NCI-H345 treated with DMSO at 0.1 percent for 48 hours (cell line): ENCODE measurements at regions not wholly inside any gene's neighbourhood (a gene's known extent, or its start where the extent isn't known, plus 50 kb on each side); places are given as distances from the start of the nearest gene placed in this dataset.

Source experiments
- DNase-seq: peaks from one replicate; lab custom pipeline; 2025; ENCODE audit not compliant: unreplicated experiment; lab: John Stamatoyannopoulos, UW

- no peak for DNase-seq
These were observed 90.8 kb downstream of the DACT2 start for GRCh38 chr6:168228676-168229367.

- DNase-seq = no peak
These were observed 91.7 kb downstream of the DACT2 start for GRCh38 chr6:168227840-168228239.

- DNase-seq = peak; percentile 71
These were observed 92.7 kb downstream of the DACT2 start for GRCh38 chr6:168226902-168227318.

- DNase-seq = no peak
These were observed 93.4 kb downstream of the DACT2 start for GRCh38 chr6:168226061-168226752.

- no peak for DNase-seq
These were observed 94.1 kb downstream of the DACT2 start for GRCh38 chr6:168225471-168225911.

GRCh38 chr6:168223755-168224154, 95.8 kb downstream of the DACT2 start:
- DNase-seq = no peak

GRCh38 chr6:168223150-168223549, 96.4 kb downstream of the DACT2 start:
- DNase-seq = no peak

- no peak for DNase-seq
These were observed 97.2 kb downstream of the DACT2 start for GRCh38 chr6:168222115-168223043.

GRCh38 chr6:168221497-168222079, 98.0 kb downstream of the DACT2 start:
- no peak for DNase-seq

GRCh38 chr6:168221000-168221399, 98.6 kb downstream of the DACT2 start:
- DNase-seq = peak; percentile 25

- DNase-seq = no peak
These were observed 99.8 kb downstream of the DACT2 start for GRCh38 chr6:168219804-168220203.

GRCh38 chr6:168218785-168219566, 100.6 kb downstream of the DACT2 start:
- DNase-seq = peak; percentile 74

- peak; percentile 97 for DNase-seq
These were observed 101.6 kb downstream of the DACT2 start for GRCh38 chr6:168217880-168218537.

GRCh38 chr6:168217216-168217879, 102.2 kb downstream of the DACT2 start:
- no peak for DNase-seq

- no peak for DNase-seq
These were observed 102.8 kb downstream of the DACT2 start for GRCh38 chr6:168216751-168217191.

GRCh38 chr6:168216117-168216516, 103.5 kb downstream of the DACT2 start:
- no peak for DNase-seq

- DNase-seq = no peak
These were observed 104.3 kb downstream of the DACT2 start for GRCh38 chr6:168215121-168215808.

GRCh38 chr6:168214586-168215104, 104.9 kb downstream of the DACT2 start:
- no peak for DNase-seq
